Panc1 (cell line): ENCODE measurements at regions not wholly inside any gene's neighbourhood (a gene's known extent, or its start where the extent isn't known, plus 50 kb on each side); places are given as distances from the start of the nearest gene placed in this dataset.

Experiments
- ATAC-seq: fragments of 200-7000 bp; cut with Tn5 transposase; 2 replicates; pipeline ENCODE4 v1.9.1; 2020; ENCODE audit warnings: mild to moderate bottlenecking, moderate library complexity
- BruUV-seq: library from RNA; stranded (reverse); fragments of 400-500 nt; replicated peaks from 2 replicates; lab custom pipeline; 2021; lab: Mats Ljungman, UMichigan
- CTCF ChIA-PET: fragments of 300-600 bp; sonication (Branson Sonifier 250); formaldehyde crosslinking; loops from one replicate; lab custom pipeline; 2022; ENCODE audit warnings: antibody characterized with exemption; lab: Charles Lee
- POLR2A ChIA-PET: fragments of 300-600 bp; sonication (Branson Sonifier 250); formaldehyde crosslinking; loops from one replicate; lab custom pipeline; 2022; ENCODE audit warnings: antibody characterized with exemption; lab: Charles Lee
- DNase-seq: peaks from one replicate; pipeline ENCODE4 v3.0.0-alpha.2; 2010; ENCODE audit warnings: low read depth, low spot score
- H3K27ac ChIP-seq: 2 replicates; pipeline ENCODE4 v1.5.1; 2011; ENCODE audit warnings: mild to moderate bottlenecking, low read length, inconsistent platforms
- H3K27me3 ChIP-seq: fragments of 200-500 bp; sonication (Bioruptor generic); 2 replicates; pipeline ENCODE4 v1.6.0; 2014; ENCODE audit warnings: low read length, inconsistent platforms; ENCODE audit not compliant: control insufficient read depth, insufficient read depth
- H3K36me3 ChIP-seq: fragments of 200-500 bp; sonication (Bioruptor generic); 2 replicates; pipeline ENCODE4 v1.5.1; 2014; ENCODE audit warnings: inconsistent platforms, mild to moderate bottlenecking, low read length, moderate library complexity; ENCODE audit not compliant: control insufficient read depth, insufficient read depth
- H3K4me1 ChIP-seq: 2 replicates; pipeline ENCODE4 v1.5.1; 2011; ENCODE audit warnings: inconsistent platforms, mild to moderate bottlenecking, low read length, moderate library complexity; ENCODE audit not compliant: control insufficient read depth, insufficient read depth
- H3K4me3 ChIP-seq, 2 experiments: 2 replicates each; pipeline ENCODE4 v1.5.1; 2011 to 2012; ENCODE audit warnings: low read depth in 2 of 2, low read length in 2 of 2, mild to moderate bottlenecking in 2 of 2, inconsistent platforms in 1 of 2, moderate library complexity in 1 of 2
- H3K9me3 ChIP-seq: fragments of 200-500 bp; sonication (Bioruptor generic); 2 replicates; pipeline ENCODE4 v1.5.1; 2014; ENCODE audit warnings: low read depth, mild to moderate bottlenecking, inconsistent platforms, low read length, moderate library complexity; ENCODE audit not compliant: control insufficient read depth, insufficient read depth
- POLR2AphosphoS5 ChIP-seq: IDR thresholded peaks from 2 replicates; pipeline ENCODE4 v1.6.1; 2012; ENCODE audit warnings: mild to moderate bottlenecking, low read depth, low read length, moderate library complexity
- SIN3A ChIP-seq: IDR thresholded peaks from 2 replicates; pipeline ENCODE4 v1.6.1; 2012; ENCODE audit warnings: low read depth, mild to moderate bottlenecking, low read length, moderate library complexity, borderline replicate concordance; ENCODE audit not compliant: insufficient read depth
- TCF7L2 ChIP-seq: IDR thresholded peaks from 2 replicates; pipeline ENCODE4 v1.6.1; 2011; ENCODE audit warnings: mild to moderate bottlenecking, low read depth, low read length, inconsistent platforms
- in situ Hi-C: cut with HindIII; loops from 2 replicates; pipeline ENCODE4 v1.10.0; 2016; ENCODE audit warnings: low sequenced_read_pairs, low pct_unique_long_range_greater_than_20kb
- intact Hi-C: fragments of 100-400 bp; cut with micrococcal nuclease; formaldehyde crosslinking; loops from one replicate; pipeline ENCODE4 v1.10.0; 2022; ENCODE audit not compliant: unreplicated experiment
- TF ChIP-seq, protein P1 (sequence below), 2 experiments: IDR thresholded peaks; 2 replicates each; pipeline ENCODE4 v1.6.1; 2011 to 2012; ENCODE audit warnings: low read depth in 2 of 2, control low read depth in 1 of 2, low read length in 1 of 2, mild to moderate bottlenecking in 1 of 2, moderate library complexity in 1 of 2; ENCODE audit not compliant: insufficient read depth in 1 of 2
- TF ChIP-seq, protein P2 (sequence below): fragments of 450-650 bp; IDR thresholded peaks from 2 replicates; pipeline ENCODE4 v1.5.1; 2017; ENCODE audit warnings: mild to moderate bottlenecking

DNA sequence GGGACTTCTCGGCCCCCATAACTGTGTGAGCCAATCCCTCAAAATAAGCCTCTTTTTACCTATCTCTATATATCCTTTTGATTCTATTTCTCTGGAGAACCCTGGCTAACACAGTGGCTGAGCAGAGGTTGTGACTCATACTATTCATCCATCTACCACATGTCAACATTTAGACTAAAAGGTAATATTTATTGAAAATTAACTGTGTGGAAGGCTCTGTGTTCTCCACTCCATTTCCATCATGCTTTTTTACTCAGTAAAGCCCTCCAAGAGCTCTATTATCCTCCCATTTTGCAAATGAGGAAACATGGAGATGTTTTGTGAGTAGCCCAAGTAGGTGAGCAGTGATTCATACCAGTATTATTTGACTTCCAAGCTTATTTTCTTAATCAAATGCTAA is 217.9 kb upstream of the DCBLD2 start:
- POLR2A ChIA-PET: no interaction called here
- Histone ChIP-seq H3K27ac (no peak overlapping the region), H3K4me1 (no peaks in the 10 kb centered on the region), H3K36me3 (no peaks in the 10 kb centered on the region), H3K4me3 (no peak overlapping the region), H3K27me3 (no peaks in the 10 kb centered on the region), H3K9me3 (no peaks in the 10 kb centered on the region)
- DNase-seq (no peak), ATAC-seq (no peak)
- in situ Hi-C loops (no loop called here), intact Hi-C loops (loop anchor here (5.0 kb wide), 1 partner anchor 373 kb away; no protein-coding TSS in a partner anchor)
- no TSS peak for BruUV-seq
- CTCF ChIA-PET: no interaction called here
- TF ChIP-seq, protein P1, sequence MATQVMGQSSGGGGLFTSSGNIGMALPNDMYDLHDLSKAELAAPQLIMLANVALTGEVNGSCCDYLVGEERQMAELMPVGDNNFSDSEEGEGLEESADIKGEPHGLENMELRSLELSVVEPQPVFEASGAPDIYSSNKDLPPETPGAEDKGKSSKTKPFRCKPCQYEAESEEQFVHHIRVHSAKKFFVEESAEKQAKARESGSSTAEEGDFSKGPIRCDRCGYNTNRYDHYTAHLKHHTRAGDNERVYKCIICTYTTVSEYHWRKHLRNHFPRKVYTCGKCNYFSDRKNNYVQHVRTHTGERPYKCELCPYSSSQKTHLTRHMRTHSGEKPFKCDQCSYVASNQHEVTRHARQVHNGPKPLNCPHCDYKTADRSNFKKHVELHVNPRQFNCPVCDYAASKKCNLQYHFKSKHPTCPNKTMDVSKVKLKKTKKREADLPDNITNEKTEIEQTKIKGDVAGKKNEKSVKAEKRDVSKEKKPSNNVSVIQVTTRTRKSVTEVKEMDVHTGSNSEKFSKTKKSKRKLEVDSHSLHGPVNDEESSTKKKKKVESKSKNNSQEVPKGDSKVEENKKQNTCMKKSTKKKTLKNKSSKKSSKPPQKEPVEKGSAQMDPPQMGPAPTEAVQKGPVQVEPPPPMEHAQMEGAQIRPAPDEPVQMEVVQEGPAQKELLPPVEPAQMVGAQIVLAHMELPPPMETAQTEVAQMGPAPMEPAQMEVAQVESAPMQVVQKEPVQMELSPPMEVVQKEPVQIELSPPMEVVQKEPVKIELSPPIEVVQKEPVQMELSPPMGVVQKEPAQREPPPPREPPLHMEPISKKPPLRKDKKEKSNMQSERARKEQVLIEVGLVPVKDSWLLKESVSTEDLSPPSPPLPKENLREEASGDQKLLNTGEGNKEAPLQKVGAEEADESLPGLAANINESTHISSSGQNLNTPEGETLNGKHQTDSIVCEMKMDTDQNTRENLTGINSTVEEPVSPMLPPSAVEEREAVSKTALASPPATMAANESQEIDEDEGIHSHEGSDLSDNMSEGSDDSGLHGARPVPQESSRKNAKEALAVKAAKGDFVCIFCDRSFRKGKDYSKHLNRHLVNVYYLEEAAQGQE (IDR thresholded peaks at IDR 0.05; ENCODE audit: insufficient read depth in 1 of 2, low read depth in 2 of 2, low read length in 1 of 2): no peak
- TF ChIP-seq, protein P2, sequence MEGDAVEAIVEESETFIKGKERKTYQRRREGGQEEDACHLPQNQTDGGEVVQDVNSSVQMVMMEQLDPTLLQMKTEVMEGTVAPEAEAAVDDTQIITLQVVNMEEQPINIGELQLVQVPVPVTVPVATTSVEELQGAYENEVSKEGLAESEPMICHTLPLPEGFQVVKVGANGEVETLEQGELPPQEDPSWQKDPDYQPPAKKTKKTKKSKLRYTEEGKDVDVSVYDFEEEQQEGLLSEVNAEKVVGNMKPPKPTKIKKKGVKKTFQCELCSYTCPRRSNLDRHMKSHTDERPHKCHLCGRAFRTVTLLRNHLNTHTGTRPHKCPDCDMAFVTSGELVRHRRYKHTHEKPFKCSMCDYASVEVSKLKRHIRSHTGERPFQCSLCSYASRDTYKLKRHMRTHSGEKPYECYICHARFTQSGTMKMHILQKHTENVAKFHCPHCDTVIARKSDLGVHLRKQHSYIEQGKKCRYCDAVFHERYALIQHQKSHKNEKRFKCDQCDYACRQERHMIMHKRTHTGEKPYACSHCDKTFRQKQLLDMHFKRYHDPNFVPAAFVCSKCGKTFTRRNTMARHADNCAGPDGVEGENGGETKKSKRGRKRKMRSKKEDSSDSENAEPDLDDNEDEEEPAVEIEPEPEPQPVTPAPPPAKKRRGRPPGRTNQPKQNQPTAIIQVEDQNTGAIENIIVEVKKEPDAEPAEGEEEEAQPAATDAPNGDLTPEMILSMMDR: no peak
- no peak for TF ChIP-seq POLR2AphosphoS5
- no peak for TF ChIP-seq SIN3A
- TF ChIP-seq TCF7L2: no peak

GRCh38 chr3:99118381-99118780 is 216.9 kb upstream of the DCBLD2 start:
- H3K4me1 ChIP-seq: no peaks in the 10 kb centered on the region
- in situ Hi-C loops: no loop called here
- CTCF ChIA-PET: no interaction called here
- no TSS peak for BruUV-seq
- no peaks in the 10 kb centered on the region for H3K36me3 ChIP-seq
- no peak overlapping the region for H3K4me3 ChIP-seq
- DNase-seq (no peak), ATAC-seq (no peak)
- no peaks in the 10 kb centered on the region for H3K9me3 ChIP-seq
- H3K27me3 ChIP-seq: no peaks in the 10 kb centered on the region
- no peak overlapping the region for H3K27ac ChIP-seq
- TF ChIP-seq, protein P1 (IDR thresholded peaks at IDR 0.05; ENCODE audit: insufficient read depth in 1 of 2, low read depth in 2 of 2, low read length in 1 of 2): no peak
- no peak for TF ChIP-seq POLR2AphosphoS5
- no peak for TF ChIP-seq SIN3A
- TF ChIP-seq, protein P2: no peak
- no peak for TF ChIP-seq TCF7L2
- intact Hi-C loops: loop anchor here (5.0 kb wide), 1 partner anchor 374 kb away; no protein-coding TSS in a partner anchor
- POLR2A ChIA-PET: no interaction called here
